Vagina (tissue), 2 donors: ENCODE measurements at regions not wholly inside any gene's neighbourhood (a gene's known extent, or its start where the extent isn't known, plus 50 kb on each side); places are given as distances from the start of the nearest gene placed in this dataset.

Experiments used
- CTCF ChIP-seq, 3 experiments: fragments of 450-650 bp in 2 of 3; fragments of 200-600 bp in 1 of 3; sonication (generic) in 1 of 3; IDR thresholded peaks; one replicate each; pipeline ENCODE4 v1.5.1; 2017 to 2019; ENCODE audit warnings: antibody characterized with exemption in 3 of 3, mild to moderate bottlenecking in 2 of 3, moderate library complexity in 2 of 3
- POLR2A ChIP-seq, 2 donors: fragments of 450-650 bp; IDR thresholded peaks; one replicate each; pipeline ENCODE4 v1.6.1; 2017; ENCODE audit warnings: antibody characterized with exemption in 2 of 2, mild to moderate bottlenecking in 2 of 2, moderate library complexity in 2 of 2

- TF ChIP-seq CTCF (IDR thresholded peaks at IDR 0.05) (no peak), POLR2A (IDR thresholded peaks at IDR 0.05) (no peak)
These were observed 343.0 kb upstream of the PLSCR5 start for GRCh38 chr3:146948186-146948585.
